ENCODE measurements at regions not wholly inside any gene's neighbourhood (a gene's known extent, or its start where the extent isn't known, plus 50 kb on each side); places are given as distances from the start of the nearest gene placed in this dataset.

- TF ChIP-seq, protein P1, sequence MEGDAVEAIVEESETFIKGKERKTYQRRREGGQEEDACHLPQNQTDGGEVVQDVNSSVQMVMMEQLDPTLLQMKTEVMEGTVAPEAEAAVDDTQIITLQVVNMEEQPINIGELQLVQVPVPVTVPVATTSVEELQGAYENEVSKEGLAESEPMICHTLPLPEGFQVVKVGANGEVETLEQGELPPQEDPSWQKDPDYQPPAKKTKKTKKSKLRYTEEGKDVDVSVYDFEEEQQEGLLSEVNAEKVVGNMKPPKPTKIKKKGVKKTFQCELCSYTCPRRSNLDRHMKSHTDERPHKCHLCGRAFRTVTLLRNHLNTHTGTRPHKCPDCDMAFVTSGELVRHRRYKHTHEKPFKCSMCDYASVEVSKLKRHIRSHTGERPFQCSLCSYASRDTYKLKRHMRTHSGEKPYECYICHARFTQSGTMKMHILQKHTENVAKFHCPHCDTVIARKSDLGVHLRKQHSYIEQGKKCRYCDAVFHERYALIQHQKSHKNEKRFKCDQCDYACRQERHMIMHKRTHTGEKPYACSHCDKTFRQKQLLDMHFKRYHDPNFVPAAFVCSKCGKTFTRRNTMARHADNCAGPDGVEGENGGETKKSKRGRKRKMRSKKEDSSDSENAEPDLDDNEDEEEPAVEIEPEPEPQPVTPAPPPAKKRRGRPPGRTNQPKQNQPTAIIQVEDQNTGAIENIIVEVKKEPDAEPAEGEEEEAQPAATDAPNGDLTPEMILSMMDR (IDR thresholded peaks at IDR 0.05; ENCODE audit: borderline replicate concordance, extremely low read depth, low read length, poor library complexity, severe bottlenecking), result no peak
- TF ChIP-seq EZH2 (IDR thresholded peaks at IDR 0.05; ENCODE audit: borderline replicate concordance, low read depth, low read length, severe bottlenecking), result no peak
Measured at GRCh38 chr11:45435706-45436105, 149.6 kb upstream of the SYT13 start.

Data from DND-41 (cell line).